Activated CD4-positive, alpha-beta T cell treated with anti-CD3 and anti-CD28 coated beads, Interleukin-10, Interleukin-2, amounts not matched to agents 100 ng/mL and 50 ng/mL, durations not matched to agents 16 hours and 8 hours (primary cell): ENCODE measurements at regions not wholly inside any gene's neighbourhood (a gene's known extent, or its start where the extent isn't known, plus 50 kb on each side); places are given as distances from the start of the nearest gene placed in this dataset.

Source experiments
- DNase-seq: peaks from one replicate; pipeline ENCODE4 v3.0.0-alpha.2; 2020

- DNase-seq: no peak
Observed at GRCh38 chr3:64351713-64352638, 126.7 kb upstream of the PRICKLE2 start.

GRCh38 chr3:64349551-64349950 lies 124.3 kb upstream of the PRICKLE2 start:
- DNase-seq: no peak

GRCh38 chr3:64345371-64345770 lies 120.1 kb upstream of the PRICKLE2 start:
- no peak for DNase-seq

GRCh38 chr3:64344721-64345207 lies 119.5 kb upstream of the PRICKLE2 start:
- no peak for DNase-seq

- no peak for DNase-seq
Observed at GRCh38 chr3:64343689-64344430, 118.6 kb upstream of the PRICKLE2 start.

- no peak for DNase-seq
Observed at GRCh38 chr3:64342940-64343688, 117.8 kb upstream of the PRICKLE2 start.

- no peak for DNase-seq
Observed at GRCh38 chr3:64341296-64341695, 116.0 kb upstream of the PRICKLE2 start.

- no peak for DNase-seq
Observed at GRCh38 chr3:64340641-64341101, 115.4 kb upstream of the PRICKLE2 start.

GRCh38 chr3:64336488-64336887 lies 111.2 kb upstream of the PRICKLE2 start:
- no peak for DNase-seq

GRCh38 chr3:64332459-64333350 lies 107.4 kb upstream of the PRICKLE2 start:
- DNase-seq: no peak

- DNase-seq: no peak
Observed at GRCh38 chr3:64331605-64332004, 106.3 kb upstream of the PRICKLE2 start.

- DNase-seq: no peak
Observed at GRCh38 chr3:64329037-64329436, 103.8 kb upstream of the PRICKLE2 start.

- DNase-seq: no peak
Observed at GRCh38 chr3:64327100-64327804, 102.0 kb upstream of the PRICKLE2 start.

- DNase-seq: no peak
Observed at GRCh38 chr3:64321747-64322146, 96.5 kb upstream of the PRICKLE2 start.

- DNase-seq: no peak
Observed at GRCh38 chr3:64319391-64319790, 94.1 kb upstream of the PRICKLE2 start.

GRCh38 chr3:64318668-64319271 lies 93.5 kb upstream of the PRICKLE2 start:
- DNase-seq: no peak

- DNase-seq: no peak
Observed at GRCh38 chr3:64318001-64318400, 92.7 kb upstream of the PRICKLE2 start.

GRCh38 chr3:64316971-64317370 lies 91.7 kb upstream of the PRICKLE2 start:
- DNase-seq: no peak

- no peak for DNase-seq
Observed at GRCh38 chr3:64311424-64312061, 86.3 kb upstream of the PRICKLE2 start.

GRCh38 chr3:64308931-64309330 lies 83.7 kb upstream of the PRICKLE2 start:
- DNase-seq: no peak
